GM21576 (cell line): ENCODE measurements at regions not wholly inside any gene's neighbourhood (a gene's known extent, or its start where the extent isn't known, plus 50 kb on each side); places are given as distances from the start of the nearest gene placed in this dataset.

Source experiments
- ATAC-seq: cut with Tn5 transposase; IDR thresholded peaks from one replicate; pipeline ENCODE4 v1.9.1; 2021; ENCODE audit warnings: mild to moderate bottlenecking, moderate library complexity; ENCODE audit not compliant: unreplicated experiment

- no peak for ATAC-seq
Measured at GRCh38 chr7:79732535-79732934, 279.1 kb upstream of the MAGI2 start.

- ATAC-seq, result no peak
Measured at GRCh38 chr7:79730971-79731370, 277.5 kb upstream of the MAGI2 start.

GRCh38 chr7:79723833-79724618, 270.6 kb upstream of the MAGI2 start:
- no peak for ATAC-seq

DNA sequence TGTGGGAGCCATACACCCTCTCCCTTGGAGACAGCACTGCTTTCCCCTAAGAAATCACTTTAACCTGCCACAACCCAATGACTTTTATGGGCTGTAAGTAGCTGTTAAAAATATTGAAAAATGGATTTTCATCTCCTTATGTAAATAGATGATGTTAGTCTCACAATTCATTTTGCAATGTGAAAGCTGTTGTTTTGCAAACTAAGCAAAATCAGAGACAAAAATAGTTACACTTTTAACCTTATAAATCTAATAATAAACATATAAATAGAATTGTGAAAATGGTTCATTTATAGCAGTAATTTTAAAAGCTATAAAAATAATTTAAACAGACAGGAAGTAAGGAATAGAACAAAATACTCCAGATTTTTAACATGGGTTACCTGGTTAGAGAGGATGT, 268.8 kb upstream of the MAGI2 start:
- no peak for ATAC-seq

DNA sequence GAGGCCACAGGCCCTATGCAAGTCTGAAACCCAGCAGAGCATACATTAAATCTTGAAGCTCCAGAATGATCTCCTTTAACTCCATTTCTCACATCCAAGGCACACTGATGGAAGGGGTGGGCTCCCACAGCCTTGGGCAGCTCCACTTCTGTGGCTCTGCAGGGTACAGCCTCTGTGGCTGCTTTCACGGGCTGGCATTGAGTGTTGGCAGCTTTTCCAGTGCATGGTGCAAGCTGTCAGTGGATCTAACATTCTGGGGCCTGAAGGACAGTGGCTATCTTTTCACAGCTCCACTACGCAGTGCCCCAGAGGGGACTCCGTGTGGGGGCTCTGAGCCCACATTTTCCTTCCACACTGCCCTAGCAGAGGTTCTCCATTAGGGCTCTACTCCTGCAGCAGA, 265.7 kb upstream of the MAGI2 start:
- no peak for ATAC-seq

GRCh38 chr7:79716329-79716728, 262.9 kb upstream of the MAGI2 start:
- ATAC-seq, result no peak

- ATAC-seq, result no peak
Measured at GRCh38 chr7:79714081-79714480, 260.6 kb upstream of the MAGI2 start.

DNA sequence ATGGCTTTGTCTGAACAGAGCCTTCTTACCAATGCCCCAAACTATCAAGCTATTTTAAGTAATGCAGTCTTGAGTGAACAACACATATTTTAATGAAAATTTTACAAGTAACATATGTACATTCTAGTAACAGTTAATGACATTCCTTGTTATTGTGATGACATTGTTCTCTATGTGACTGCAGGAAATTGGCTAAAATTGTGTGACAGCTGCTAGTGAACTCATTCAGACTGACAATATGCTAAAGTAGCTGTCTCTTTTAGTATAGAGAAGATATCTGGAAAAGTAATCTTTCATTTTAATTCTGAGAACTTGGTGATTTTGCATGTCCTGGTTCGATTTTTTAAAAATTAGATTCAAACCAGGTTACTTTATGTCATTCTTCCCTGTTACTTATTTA, 259.8 kb upstream of the MAGI2 start:
- no peak for ATAC-seq

GRCh38 chr7:79711660-79712059, 258.2 kb upstream of the MAGI2 start:
- no peak for ATAC-seq

GRCh38 chr7:79709574-79710409, 256.3 kb upstream of the MAGI2 start:
- no peak for ATAC-seq

- ATAC-seq, result no peak
Measured at GRCh38 chr7:79702116-79702515, 248.6 kb upstream of the MAGI2 start.

DNA sequence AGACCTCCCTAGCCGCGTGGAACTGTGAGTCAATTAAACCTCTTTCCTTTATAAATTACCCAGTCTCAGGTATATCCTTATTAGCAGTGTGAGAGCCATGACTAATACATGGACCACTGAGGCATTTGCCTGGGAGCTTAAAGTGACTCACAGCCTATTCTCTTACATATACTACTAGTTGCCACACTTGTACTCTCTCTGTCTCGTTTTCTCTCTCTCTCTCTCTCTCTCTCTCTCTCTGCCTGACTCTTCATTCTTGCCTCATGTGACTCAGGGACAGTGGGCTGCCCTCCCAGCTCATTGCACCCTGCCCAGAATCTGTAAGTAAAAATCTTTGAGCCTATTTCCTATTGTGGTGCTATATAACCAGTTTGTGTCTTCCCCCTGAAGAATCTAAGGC, 238.5 kb upstream of the MAGI2 start:
- ATAC-seq, result no peak

DNA sequence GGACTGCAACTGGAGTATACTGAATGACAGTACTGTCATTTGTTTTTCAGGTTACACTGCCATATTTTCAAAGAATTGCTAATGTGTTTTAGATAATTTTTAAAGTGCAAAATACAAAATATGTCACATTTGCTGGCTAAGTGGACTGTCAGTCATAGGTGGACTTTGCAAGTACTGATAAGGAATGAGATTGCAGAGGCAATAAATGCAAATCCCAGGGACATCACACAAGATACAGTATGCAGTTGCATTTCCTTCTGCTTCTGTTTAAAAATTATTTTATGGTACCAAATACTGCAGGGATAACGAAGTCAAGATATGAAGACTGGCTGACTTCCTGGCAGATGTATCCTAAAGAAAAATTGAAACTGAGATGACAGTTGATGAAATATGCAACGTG, 237.6 kb upstream of the MAGI2 start:
- ATAC-seq, result no peak

- no peak for ATAC-seq
Measured at GRCh38 chr7:79684384-79684783, 230.9 kb upstream of the MAGI2 start.

DNA sequence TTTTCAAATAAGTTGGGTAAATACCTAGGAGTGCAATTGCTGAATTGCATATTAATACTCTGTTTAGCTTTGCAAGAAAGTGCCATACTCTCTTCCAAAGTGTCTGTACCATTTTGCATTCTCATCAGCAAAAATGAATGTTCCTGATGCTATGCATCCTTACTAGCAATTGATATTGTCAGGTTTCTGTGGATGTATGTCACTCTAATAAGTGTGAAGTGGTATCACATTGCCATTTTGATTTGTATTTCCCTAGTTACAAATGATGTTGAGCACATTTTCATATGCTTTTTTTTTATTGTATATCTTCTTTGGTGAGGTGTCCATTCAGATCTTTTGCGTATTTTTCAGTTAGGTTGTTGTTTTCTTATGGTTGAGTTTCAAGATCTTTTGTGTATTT, 230.4 kb upstream of the MAGI2 start:
- ATAC-seq, result no peak

GRCh38 chr7:79683185-79683890, 229.9 kb upstream of the MAGI2 start:
- no peak for ATAC-seq

GRCh38 chr7:79681454-79681853, 228.0 kb upstream of the MAGI2 start:
- no peak for ATAC-seq

DNA sequence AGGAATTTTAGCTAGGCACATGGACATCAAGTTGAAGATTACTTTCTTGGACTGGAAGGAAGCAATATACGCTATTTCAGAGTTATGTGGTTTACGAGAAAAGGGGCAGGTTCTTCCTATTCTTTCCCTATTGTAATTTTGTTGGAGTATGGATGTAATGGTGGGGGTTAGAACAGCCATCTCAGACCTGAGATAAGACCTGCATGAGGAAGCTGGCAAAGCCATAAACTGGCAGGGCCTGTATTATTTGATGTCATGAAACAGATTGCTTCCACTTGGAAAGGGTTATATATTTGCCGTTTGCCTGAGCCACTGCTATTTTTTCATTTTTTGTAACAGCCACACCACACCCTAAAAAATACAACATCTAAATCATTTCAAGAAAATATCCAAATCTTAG, 220.5 kb upstream of the MAGI2 start:
- no peak for ATAC-seq

GRCh38 chr7:79673421-79673820, 220.0 kb upstream of the MAGI2 start:
- no peak for ATAC-seq

DNA sequence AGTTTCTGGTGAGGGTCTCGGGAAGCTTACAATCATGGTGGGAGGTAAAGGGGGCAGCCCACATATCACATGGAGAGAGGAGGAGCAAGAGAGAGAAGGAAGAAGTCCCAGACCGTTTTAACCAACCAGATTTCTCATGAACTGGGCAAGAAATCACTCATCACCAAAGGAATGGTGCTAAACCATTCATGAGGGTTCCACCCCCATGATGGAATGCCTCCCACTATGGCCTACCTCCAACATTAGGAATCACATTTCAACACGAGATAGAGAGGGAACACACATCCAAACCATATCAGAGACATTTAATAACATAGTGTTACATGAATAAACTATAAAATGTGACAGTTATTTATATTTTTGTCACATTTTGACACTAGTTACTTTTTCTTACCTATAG, 214.8 kb upstream of the MAGI2 start:
- no peak for ATAC-seq

- no peak for ATAC-seq
Measured at GRCh38 chr7:79666472-79666871, 213.0 kb upstream of the MAGI2 start.
